WERI-Rb-1 (cell line): ENCODE measurements at regions not wholly inside any gene's neighbourhood (a gene's known extent, or its start where the extent isn't known, plus 50 kb on each side); places are given as distances from the start of the nearest gene placed in this dataset.
A peak's percentile ranks its signal among the peaks of the same experiment; 100 is the strongest.

Source experiments
- DNase-seq: peaks from one replicate; pipeline ENCODE4 v3.0.0-alpha.2; 2020
- H3K27ac ChIP-seq: fragments of 250-450 bp; sonication (Bioruptor Pico); 2 replicates; pipeline ENCODE4 v1.5.1; 2020; ENCODE audit warnings: mild to moderate bottlenecking, moderate library complexity
- H3K27me3 ChIP-seq: fragments of 250-450 bp; sonication (Bioruptor Pico); 2 replicates; pipeline ENCODE4 v1.5.1; 2021; ENCODE audit warnings: mild to moderate bottlenecking, low read depth, moderate library complexity; ENCODE audit not compliant: insufficient read depth, severe bottlenecking
- H3K36me3 ChIP-seq: fragments of 250-450 bp; sonication (Bioruptor Pico); 2 replicates; pipeline ENCODE4 v1.5.1; 2020; ENCODE audit warnings: mild to moderate bottlenecking, moderate library complexity
- H3K4me3 ChIP-seq: 2 replicates; pipeline ENCODE4 v1.5.1; 2011; ENCODE audit warnings: low read depth, mild to moderate bottlenecking, control low read depth, low read length
- H3K9me3 ChIP-seq: fragments of 250-450 bp; sonication (Bioruptor Pico); 2 replicates; pipeline ENCODE4 v1.5.1; 2021; ENCODE audit warnings: mild to moderate bottlenecking, moderate library complexity; ENCODE audit not compliant: severe bottlenecking
- CTCF ChIP-seq: IDR thresholded peaks from 2 replicates; pipeline ENCODE4 v1.5.1; 2011; ENCODE audit warnings: low read depth, mild to moderate bottlenecking, control low read depth, inconsistent platforms, low read length

GRCh38 chr5:101917166-101917565, 378.9 kb downstream of the SLCO4C1 start:
- Histone ChIP-seq H3K4me3 (no peak overlapping the region), H3K9me3 (no peaks in the 10 kb centered on the region), H3K27me3 (no peaks in the 10 kb centered on the region), H3K27ac (no peak overlapping the region), H3K36me3 (no peaks in the 10 kb centered on the region)
- no peak for DNase-seq
- TF ChIP-seq CTCF: no peak

GRCh38 chr5:101915554-101915953, 380.5 kb downstream of the SLCO4C1 start:
- TF ChIP-seq CTCF: no peak
- Histone ChIP-seq H3K27me3 (no peaks in the 10 kb centered on the region), H3K27ac (no peak overlapping the region), H3K9me3 (no peaks in the 10 kb centered on the region), H3K36me3 (no peaks in the 10 kb centered on the region), H3K4me3 (no peak overlapping the region)
- no peak for DNase-seq

GRCh38 chr5:101904736-101905135, 391.3 kb downstream of the SLCO4C1 start:
- TF ChIP-seq CTCF: no peak

GRCh38 chr5:101897914-101898313, 398.2 kb downstream of the SLCO4C1 start:
- H3K27me3 ChIP-seq: no peaks in the 10 kb centered on the region
- no peak overlapping the region for H3K4me3 ChIP-seq
- no peak for TF ChIP-seq CTCF
- no peak overlapping the region for H3K27ac ChIP-seq
- no peaks in the 10 kb centered on the region for H3K36me3 ChIP-seq
- peak; percentile 9 for DNase-seq
- no peaks in the 10 kb centered on the region for H3K9me3 ChIP-seq

More at GRCh38 chr5:101904736-101905135, 391.3 kb downstream of the SLCO4C1 start:
- Histone ChIP-seq H3K4me3 (no peak overlapping the region), H3K27ac (no peak overlapping the region), H3K9me3 (no peaks in the 10 kb centered on the region), H3K36me3 (no peaks in the 10 kb centered on the region), H3K27me3 (no peaks in the 10 kb centered on the region)
- DNase-seq: no peak

GRCh38 chr5:101894985-101895384, 401.1 kb downstream of the SLCO4C1 start:
- no peak for DNase-seq
- Histone ChIP-seq H3K9me3 (no peaks in the 10 kb centered on the region), H3K27ac (no peak overlapping the region), H3K27me3 (no peaks in the 10 kb centered on the region), H3K4me3 (no peak overlapping the region), H3K36me3 (no peaks in the 10 kb centered on the region)
- TF ChIP-seq CTCF: no peak

- Histone ChIP-seq H3K4me3 (no peak overlapping the region), H3K36me3 (no peaks in the 10 kb centered on the region), H3K9me3 (no peaks in the 10 kb centered on the region), H3K27ac (no peak overlapping the region), H3K27me3 (no peaks in the 10 kb centered on the region)
- DNase-seq: no peak
- no peak for TF ChIP-seq CTCF
Observed at GRCh38 chr5:101878190-101878589, 417.9 kb downstream of the SLCO4C1 start.
